ENCODE measurements at regions not wholly inside any gene's neighbourhood (a gene's known extent, or its start where the extent isn't known, plus 50 kb on each side); places are given as distances from the start of the nearest gene placed in this dataset.

- TF ChIP-seq EZH2 (IDR thresholded peaks at IDR 0.05) (no peak), CTCF (IDR thresholded peaks at IDR 0.05) (peak; percentile 11)
Measured at GRCh38 chrX:129161108-129161507, 362.2 kb downstream of the SMARCA1 start.
